ENCODE measurements at regions not wholly inside any gene's neighbourhood (a gene's known extent, or its start where the extent isn't known, plus 50 kb on each side); places are given as distances from the start of the nearest gene placed in this dataset.

- H3K27me3 ChIP-seq (replicated peaks in 1 of 2; ENCODE audit: control insufficient read depth in 2 of 2, insufficient read depth in 2 of 2, low read length in 1 of 2), result no peaks in the 10 kb centered on the region
- no peak overlapping the region for H3K27ac ChIP-seq (ENCODE audit: control insufficient read depth, insufficient read depth)
- no peak overlapping the region for H3K4me3 ChIP-seq
- ChIA-PET SMC1A (ENCODE audit: uncharacterized antibody, unreplicated experiment) (interaction anchor here (0.6 to 1.3 kb wide), 9 partner anchors 11 to 144 kb away, joined by 3 to 5 read pairs (median 3); no protein-coding TSS in a partner anchor), CTCF (interaction anchor here (0.8 kb wide), 1 partner anchor 10 kb away, joined by 3 read pairs; no protein-coding TSS in a partner anchor), RAD21 (ENCODE audit: unreplicated experiment) (no interaction called here), POLR2A (no interaction called here)
- TF ChIP-seq ATF2 (IDR thresholded peaks at IDR 0.05; ENCODE audit: low read length), result no peak
- no peak for TF ChIP-seq SMC3 (IDR thresholded peaks at IDR 0.05; ENCODE audit: borderline replicate concordance, low read length)
- TF ChIP-seq CEBPB (IDR thresholded peaks at IDR 0.05; ENCODE audit: borderline replicate concordance in 1 of 2, low read depth in 2 of 2, low read length in 2 of 2), result no peak
- no peak for TF ChIP-seq ZNF592 (IDR thresholded peaks at IDR 0.05)
- peak; percentile 26; the same call in 1 of the 2 replicates for TF ChIP-seq RAD21 (IDR thresholded peaks at IDR 0.05; ENCODE audit: insufficient read depth, low read depth, low read length)
- no peak for TF ChIP-seq SIN3A (IDR thresholded peaks at IDR 0.05; ENCODE audit: low read depth, low read length)
- peak in 2 of 3 experiments; percentile 4 to 18; a peak in 1 of 6 replicates for TF ChIP-seq CTCF (IDR thresholded peaks at IDR 0.05 in 2 of 3, conservative IDR thresholded peaks at IDR 0.05 in 1 of 3; ENCODE audit: control insufficient read depth in 2 of 3, extremely low read depth in 1 of 3, insufficient read depth in 1 of 3, low read depth in 3 of 3, low read length in 3 of 3)
- no peak for TF ChIP-seq TAF1 (IDR thresholded peaks at IDR 0.05; ENCODE audit: borderline replicate concordance, low read depth, low read length)
- TF ChIP-seq MYC (IDR thresholded peaks at IDR 0.05; ENCODE audit: insufficient read depth, insufficient read length, insufficient replicate concordance, low read length, severe bottlenecking), result no peak
- no peak for TF ChIP-seq SMAD5 (IDR thresholded peaks at IDR 0.05; ENCODE audit: low read depth)
- no peak for TF ChIP-seq MEF2B (IDR thresholded peaks at IDR 0.05; ENCODE audit: partially characterized antibody, poor library complexity, severe bottlenecking)
- no peak for TF ChIP-seq BMI1 (IDR thresholded peaks at IDR 0.05; ENCODE audit: borderline replicate concordance)
- ATAC-seq, result no peak
- BruUV-seq (replicated peaks), result no TSS peak
- FAIRE-seq, result no peak
- no peaks in the 10 kb centered on the region for H3K36me3 ChIP-seq (ENCODE audit: control insufficient read depth in 2 of 2, insufficient read depth in 2 of 2, low read length in 1 of 2)
- H3K9ac ChIP-seq (ENCODE audit: control insufficient read depth, insufficient read depth, low read length), result no peak overlapping the region
- peaks cover 16% of the 10 kb centered on the region for H3K9me3 ChIP-seq (replicated peaks; ENCODE audit: control insufficient read depth, insufficient read depth, low read length)
- no peak for DNase-seq (ENCODE audit: low read depth, low spot score)
- H3K4me1 ChIP-seq (ENCODE audit: control insufficient read depth, insufficient read depth, low read length), result peaks cover 5% of the 10 kb centered on the region; the same call in 1 of the 2 replicates
- no peaks in the 10 kb centered on the region for H4K20me1 ChIP-seq (ENCODE audit: control insufficient read depth, insufficient read depth)
- no peak overlapping the region for H2AFZ ChIP-seq (ENCODE audit: control insufficient read depth, low read depth, low read length)
- intact Hi-C loops (cut with micrococcal nuclease; ENCODE audit: unreplicated experiment), result no loop called here
- in situ Hi-C loops (cut with MboI), result no loop called here
- no peaks in the 10 kb centered on the region for H3K79me2 ChIP-seq (ENCODE audit: control insufficient read depth, insufficient read depth, low read length)
- 12% methylated on average over 3 of the region's 3 CpGs for WGBS (ENCODE audit: insufficient coverage, insufficient replicate concordance, low lambda C conversion rate, missing lambda C conversion rate)
- no peak overlapping the region for H3K4me2 ChIP-seq (ENCODE audit: control insufficient read depth, insufficient read depth)
These were observed 933.9 kb downstream of the TRIB2 start for GRCh38 chr2:13650586-13651180.
